GM21786 (cell line): ENCODE measurements at regions not wholly inside any gene's neighbourhood (a gene's known extent, or its start where the extent isn't known, plus 50 kb on each side); places are given as distances from the start of the nearest gene placed in this dataset.
A peak's percentile ranks its signal among the peaks of the same experiment; 100 is the strongest.

Experiments used
- ATAC-seq: cut with Tn5 transposase; IDR thresholded peaks from one replicate; pipeline ENCODE4 v1.9.1; 2021; ENCODE audit not compliant: unreplicated experiment

- no peak for ATAC-seq
These were observed 97.7 kb upstream of the IER5L start for GRCh38 chr9:129275626-129276247.

GRCh38 chr9:129273941-129274684 is 96.1 kb upstream of the IER5L start:
- ATAC-seq = no peak

DNA sequence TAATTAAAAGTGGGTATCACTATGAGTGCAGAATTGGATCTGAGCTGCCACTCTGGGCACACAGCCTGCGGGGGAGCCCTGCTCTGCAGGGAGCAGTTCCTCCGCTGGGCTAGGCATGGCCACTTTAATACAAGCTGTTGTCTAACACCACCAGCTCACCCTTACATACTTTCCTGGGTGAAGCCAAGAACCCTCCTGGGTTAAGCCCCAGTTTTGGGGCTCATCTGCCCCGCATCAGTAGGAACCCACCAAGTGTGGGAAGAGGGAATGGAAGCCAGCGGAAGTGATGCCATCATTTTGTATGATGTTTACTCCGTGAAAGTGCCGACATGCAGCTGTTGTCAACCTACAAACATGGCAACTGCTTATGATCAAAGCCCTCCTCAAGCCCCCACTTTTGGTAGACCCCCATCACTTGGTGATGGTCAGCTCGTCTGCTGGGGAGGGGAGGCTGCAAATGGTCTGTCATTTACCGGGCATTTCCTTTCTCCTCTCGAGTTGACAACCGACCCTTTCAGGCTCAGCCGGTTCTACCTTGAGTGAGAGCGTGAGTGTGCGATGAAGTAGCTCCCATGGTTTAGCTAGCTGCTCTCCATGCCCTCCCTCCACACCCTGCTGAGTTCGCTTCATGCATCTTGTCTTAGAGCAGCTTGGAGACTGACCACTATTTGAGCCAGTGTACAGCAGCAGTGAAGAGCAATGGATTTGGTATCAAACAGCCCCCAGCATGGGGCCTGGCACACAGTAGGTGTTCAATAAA is 95.3 kb upstream of the IER5L start:
- no peak for ATAC-seq

- no peak for ATAC-seq
These were observed 94.4 kb upstream of the IER5L start for GRCh38 chr9:129272348-129273025.

DNA sequence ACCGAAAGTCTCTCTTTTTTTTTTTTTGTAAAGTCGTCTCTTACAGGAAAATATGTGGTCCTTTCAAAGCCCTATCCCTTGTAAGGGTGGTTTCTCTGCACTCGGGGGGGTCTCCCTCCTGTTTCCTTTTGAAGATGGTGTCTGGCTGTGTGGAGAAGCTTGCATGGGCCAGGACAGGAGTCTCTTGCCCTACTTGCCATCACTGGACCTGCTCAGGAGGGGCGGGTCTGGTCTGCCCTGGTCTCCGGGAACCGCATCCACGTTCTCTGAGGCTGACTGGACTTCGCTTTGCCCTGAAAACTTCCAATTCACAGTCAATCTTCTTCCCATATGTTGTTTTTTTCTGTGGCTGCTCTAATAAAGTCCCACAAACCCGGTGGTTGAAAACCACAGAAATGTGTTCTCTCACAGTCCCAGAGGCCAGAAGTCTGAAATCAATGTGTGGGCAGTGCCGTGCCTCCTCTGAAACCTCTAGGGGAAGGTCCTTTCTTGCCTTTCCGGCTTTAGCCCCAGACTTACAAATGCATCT is 92.9 kb upstream of the IER5L start:
- peak; percentile 63 for ATAC-seq

GRCh38 chr9:129270205-129270604 is 92.1 kb upstream of the IER5L start:
- ATAC-seq = peak; percentile 65

GRCh38 chr9:129267141-129267540 is 89.1 kb upstream of the IER5L start:
- ATAC-seq = no peak

DNA sequence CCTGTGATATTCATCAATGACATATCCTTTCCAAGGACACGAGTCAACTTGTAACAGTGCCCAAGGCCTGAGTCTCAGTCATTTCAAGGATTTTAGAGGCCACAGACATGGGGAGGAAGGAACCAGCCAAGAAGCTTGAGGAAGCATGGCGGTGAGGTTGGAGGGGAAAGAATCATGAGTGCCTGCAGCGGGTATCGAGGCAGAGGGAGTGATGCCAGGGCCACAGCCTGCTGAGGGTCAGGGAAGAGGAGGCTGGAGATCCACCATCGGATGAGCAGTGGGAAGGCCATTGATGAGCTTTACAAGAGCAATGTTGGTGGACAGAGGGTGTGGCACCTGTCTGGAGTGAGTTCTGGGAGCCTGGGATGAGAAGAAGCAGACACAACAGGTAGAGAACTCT is 88.5 kb upstream of the IER5L start:
- ATAC-seq = no peak

DNA sequence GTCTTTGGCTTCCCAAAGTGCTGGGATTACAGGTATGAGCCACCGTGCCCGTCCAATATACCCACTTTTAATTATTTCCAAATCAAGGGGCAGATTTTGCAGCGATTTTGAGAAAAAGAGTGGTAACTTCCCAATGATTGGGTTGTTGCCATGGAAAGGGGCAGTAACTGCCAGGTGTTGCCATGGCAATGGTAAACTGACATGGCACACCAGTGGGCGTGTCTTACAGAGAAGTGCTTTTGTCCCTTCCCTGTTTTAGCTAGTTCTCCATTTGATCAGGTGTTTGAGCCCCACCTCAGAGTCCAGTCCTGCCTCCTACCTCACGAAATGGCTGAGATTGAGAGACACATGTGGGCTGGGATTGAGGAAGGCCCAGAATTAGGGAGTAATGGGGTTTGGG is 86.3 kb upstream of the IER5L start:
- ATAC-seq = no peak

DNA sequence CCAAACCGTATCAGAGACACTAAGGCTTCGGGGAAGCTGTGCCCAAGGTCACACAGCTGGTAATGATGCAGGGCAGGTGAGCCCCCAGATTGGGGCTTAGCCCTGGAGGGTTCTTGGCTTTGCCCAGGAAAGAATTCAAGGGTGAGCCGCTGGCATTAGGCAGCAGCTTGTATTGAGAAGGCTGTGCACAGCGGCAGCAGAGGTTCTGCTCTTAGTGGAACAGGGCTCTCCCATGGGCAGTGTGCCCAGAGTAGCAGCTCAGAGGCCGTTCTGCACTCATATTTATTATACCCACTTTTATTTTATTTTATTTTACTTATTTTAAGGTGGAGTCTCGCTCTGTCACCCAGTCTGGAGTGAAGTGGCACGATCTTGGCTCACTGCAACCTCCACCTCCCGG is 85.8 kb upstream of the IER5L start:
- no peak for ATAC-seq

GRCh38 chr9:129262261-129262660 is 84.2 kb upstream of the IER5L start:
- ATAC-seq = no peak

- no peak for ATAC-seq
These were observed 81.3 kb upstream of the IER5L start for GRCh38 chr9:129259375-129259774.

DNA sequence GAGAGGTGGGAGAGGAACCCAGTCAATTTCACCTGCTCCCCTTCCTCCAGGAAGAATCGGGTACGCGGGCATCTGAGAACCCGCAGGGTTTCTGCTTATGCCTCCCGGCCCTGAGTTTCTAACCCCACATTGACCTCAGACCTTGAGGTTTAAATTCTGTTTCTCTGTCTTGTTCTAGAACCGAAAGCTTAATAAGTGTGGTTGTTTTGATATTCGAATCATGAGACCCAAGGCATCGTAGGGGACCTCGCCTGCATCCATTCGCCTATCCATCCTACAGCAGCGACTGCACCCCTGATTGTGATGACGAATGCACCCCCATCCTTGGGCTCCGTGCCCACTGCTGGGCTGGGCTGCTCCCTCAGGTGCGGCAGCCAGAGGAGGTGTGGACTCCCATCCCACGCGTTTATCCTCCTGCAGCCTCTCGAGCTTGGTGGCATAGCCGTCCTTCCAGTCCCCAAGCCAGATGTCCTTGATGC is 80.8 kb upstream of the IER5L start:
- no peak for ATAC-seq

- ATAC-seq = no peak
These were observed 80.2 kb upstream of the IER5L start for GRCh38 chr9:129258124-129258822.

DNA sequence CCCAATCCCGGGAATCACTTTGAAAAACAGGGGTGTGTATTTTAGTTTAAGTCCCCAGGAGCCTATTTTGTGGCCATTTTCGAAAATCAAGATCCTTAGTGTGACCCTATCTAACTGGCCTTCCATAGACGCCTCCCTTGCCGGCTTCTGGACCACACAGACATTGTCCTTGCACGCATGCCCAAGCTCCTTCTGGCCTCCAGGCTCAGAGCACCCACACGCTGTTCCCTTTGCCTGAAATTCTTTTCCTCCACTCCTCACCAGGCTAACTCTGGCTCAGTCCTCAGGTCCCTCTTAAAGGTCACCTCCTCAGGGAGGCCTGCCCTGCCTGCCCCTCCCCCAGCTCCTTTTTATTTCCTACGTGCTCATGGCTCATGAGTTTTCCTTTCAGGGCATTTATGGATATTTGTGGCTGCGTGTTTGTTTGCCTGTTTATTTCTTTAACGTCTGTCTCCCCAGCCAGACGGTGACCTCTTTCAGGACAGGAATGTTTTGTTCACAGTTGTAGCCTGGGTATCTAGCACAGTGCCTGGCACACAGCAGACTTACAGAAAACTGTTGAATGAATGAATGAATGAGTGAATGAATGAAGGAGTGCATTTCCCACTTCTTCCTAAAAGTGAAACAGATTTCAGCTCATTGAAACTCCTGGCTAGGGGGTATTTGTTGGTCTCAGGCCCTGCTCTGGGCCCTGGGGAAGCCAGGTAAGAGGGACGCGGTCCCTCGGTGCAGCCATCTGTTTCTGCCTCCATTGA is 79.1 kb upstream of the IER5L start:
- no peak for ATAC-seq

DNA sequence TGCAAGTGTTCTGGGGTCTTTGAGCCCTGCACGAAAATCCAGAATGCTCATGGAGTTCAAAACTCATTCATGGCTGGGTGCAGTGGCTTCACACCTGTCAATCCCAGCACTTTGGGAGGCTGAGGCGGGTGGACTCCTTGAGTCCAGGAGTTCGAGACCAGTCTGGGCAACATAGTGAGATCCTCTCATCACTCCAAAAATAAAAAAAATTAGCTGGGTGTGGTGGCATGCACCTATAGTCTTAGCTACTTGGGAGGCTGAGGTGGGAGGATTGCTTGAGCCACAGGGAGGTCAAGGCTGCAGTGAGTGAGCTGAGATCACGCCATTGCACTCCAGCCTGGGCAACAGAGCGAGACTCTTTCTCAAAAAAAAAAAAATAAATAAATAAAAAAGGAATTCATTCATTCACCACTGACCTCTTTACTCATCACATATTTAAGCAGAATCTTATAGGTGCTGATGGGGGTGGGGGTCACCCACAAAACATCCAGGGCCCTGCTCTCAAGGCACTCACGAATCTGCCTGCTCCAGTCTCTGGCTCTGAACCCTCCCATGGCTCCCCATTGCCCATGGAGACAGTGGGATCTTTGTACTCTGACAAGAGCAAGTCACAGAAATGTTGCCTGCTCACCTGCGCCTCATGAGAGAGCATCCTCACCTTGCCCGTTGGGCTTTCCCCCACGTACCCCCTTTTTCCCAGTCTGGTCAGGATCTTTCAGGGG is 76.7 kb upstream of the IER5L start:
- ATAC-seq = no peak

DNA sequence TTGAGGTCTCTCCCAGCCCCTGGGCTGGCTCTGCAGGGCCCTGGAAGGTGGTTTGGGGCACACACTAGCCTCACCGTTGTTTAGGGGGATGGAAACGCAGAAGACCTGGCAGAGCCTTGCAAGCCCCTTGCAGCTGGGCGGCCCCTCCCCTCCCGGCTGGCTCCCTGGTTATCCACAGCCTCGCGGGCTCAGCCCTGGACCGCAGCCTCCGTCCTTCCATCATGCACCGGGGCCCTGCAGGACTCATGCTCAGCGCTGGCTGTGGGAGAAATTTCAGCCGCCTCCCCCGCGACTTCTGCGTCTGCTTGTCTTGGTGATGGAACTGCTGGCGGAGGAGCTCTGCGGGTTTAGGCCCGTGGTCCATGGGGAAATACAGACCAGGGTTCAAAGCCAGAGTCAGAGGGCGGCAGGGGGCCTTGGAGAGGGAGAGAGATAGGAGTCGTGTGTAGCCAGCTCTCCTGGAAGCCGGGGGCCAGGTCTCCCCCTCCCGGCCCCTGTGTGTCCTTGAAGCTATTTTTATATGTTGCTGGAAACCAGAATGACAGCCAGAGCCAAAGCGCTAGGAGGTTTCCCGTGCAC is 75.8 kb upstream of the IER5L start:
- no peak for ATAC-seq

GRCh38 chr9:129252937-129253802 is 75.1 kb upstream of the IER5L start:
- no peak for ATAC-seq
